ENCODE measurements at regions not wholly inside any gene's neighbourhood (a gene's known extent, or its start where the extent isn't known, plus 50 kb on each side); places are given as distances from the start of the nearest gene placed in this dataset.

DNA sequence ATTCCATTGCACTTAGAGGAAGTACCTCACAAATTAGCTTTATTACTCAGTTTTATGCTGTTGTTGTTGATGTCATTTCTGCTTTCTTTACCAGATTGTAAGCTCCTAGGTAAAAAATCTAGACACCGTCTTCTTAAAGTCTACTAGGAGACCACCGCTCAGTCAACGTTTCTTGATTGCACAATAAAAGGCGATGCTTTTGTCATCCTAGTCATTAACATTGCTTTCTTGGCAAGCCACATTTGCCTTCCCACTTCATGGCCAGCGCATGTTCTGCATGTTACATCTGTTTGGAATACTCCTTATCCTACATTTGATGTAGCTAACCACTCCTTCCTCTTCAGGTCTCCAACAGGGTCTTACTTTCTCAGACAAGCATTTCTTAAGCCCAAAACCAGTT is 464.0 kb upstream of the TUSC1 start:
- Mint-ChIP-seq H3K27me3 (ENCODE audit: unreplicated experiment) (peaks cover 2% of the 10 kb centered on the region), H3K36me3 (ENCODE audit: unreplicated experiment) (no peaks in the 10 kb centered on the region), H3K4me3 (ENCODE audit: unreplicated experiment) (no peak overlapping the region), H3K4me1 (ENCODE audit: low read depth, unreplicated experiment) (no peaks in the 10 kb centered on the region), H3K9me3 (ENCODE audit: unreplicated experiment) (no peaks in the 10 kb centered on the region), H3K27ac (ENCODE audit: unreplicated experiment) (no peak overlapping the region)
- TF ChIP-seq, protein P1, sequence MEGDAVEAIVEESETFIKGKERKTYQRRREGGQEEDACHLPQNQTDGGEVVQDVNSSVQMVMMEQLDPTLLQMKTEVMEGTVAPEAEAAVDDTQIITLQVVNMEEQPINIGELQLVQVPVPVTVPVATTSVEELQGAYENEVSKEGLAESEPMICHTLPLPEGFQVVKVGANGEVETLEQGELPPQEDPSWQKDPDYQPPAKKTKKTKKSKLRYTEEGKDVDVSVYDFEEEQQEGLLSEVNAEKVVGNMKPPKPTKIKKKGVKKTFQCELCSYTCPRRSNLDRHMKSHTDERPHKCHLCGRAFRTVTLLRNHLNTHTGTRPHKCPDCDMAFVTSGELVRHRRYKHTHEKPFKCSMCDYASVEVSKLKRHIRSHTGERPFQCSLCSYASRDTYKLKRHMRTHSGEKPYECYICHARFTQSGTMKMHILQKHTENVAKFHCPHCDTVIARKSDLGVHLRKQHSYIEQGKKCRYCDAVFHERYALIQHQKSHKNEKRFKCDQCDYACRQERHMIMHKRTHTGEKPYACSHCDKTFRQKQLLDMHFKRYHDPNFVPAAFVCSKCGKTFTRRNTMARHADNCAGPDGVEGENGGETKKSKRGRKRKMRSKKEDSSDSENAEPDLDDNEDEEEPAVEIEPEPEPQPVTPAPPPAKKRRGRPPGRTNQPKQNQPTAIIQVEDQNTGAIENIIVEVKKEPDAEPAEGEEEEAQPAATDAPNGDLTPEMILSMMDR (IDR thresholded peaks at IDR 0.05; ENCODE audit: partially characterized antibody, unreplicated experiment), result no peak
- DNase-seq, result no peak

DNA sequence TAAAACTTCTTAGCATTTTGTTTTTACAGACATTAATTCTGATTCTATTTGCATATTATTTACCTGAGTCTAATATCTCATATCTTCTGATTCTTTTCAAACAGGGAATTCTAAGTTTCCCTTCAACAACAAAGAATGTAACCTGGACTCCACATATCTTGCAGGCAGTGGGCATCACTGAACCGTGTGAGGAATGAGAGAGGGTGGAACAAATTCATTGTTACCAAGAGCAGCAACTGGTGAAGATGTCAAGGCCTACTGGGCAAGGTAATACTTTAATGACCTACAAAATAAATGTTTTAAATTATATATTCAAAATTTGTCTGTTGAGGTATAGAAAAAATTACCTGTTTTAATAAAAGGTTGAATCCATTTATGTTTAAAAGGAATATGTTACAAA is 455.3 kb upstream of the TUSC1 start:
- no peaks in the 10 kb centered on the region for H3K36me3 Mint-ChIP-seq (ENCODE audit: unreplicated experiment)
- TF ChIP-seq, protein P1 (IDR thresholded peaks at IDR 0.05; ENCODE audit: partially characterized antibody, unreplicated experiment), result no peak
- no peak overlapping the region for H3K27ac Mint-ChIP-seq (ENCODE audit: unreplicated experiment)
- no peaks in the 10 kb centered on the region for H3K27me3 Mint-ChIP-seq (ENCODE audit: unreplicated experiment)
- H3K9me3 Mint-ChIP-seq (ENCODE audit: unreplicated experiment), result no peaks in the 10 kb centered on the region
- no peak for DNase-seq
- peaks cover 12% of the 10 kb centered on the region for H3K4me1 Mint-ChIP-seq (ENCODE audit: low read depth, unreplicated experiment)
- H3K4me3 Mint-ChIP-seq (ENCODE audit: unreplicated experiment), result no peak overlapping the region

GRCh38 chr9:26132746-26133312 is 454.6 kb upstream of the TUSC1 start:
- no peak overlapping the region for H3K27ac Mint-ChIP-seq (ENCODE audit: unreplicated experiment)
- H3K9me3 Mint-ChIP-seq (ENCODE audit: unreplicated experiment), result no peaks in the 10 kb centered on the region
- no peaks in the 10 kb centered on the region for H3K27me3 Mint-ChIP-seq (ENCODE audit: unreplicated experiment)
- H3K4me1 Mint-ChIP-seq (ENCODE audit: low read depth, unreplicated experiment), result peaks cover 12% of the 10 kb centered on the region
- no peaks in the 10 kb centered on the region for H3K36me3 Mint-ChIP-seq (ENCODE audit: unreplicated experiment)
- TF ChIP-seq, protein P1 (IDR thresholded peaks at IDR 0.05; ENCODE audit: partially characterized antibody, unreplicated experiment), result no peak
- no peak for DNase-seq
- H3K4me3 Mint-ChIP-seq (ENCODE audit: unreplicated experiment), result no peak overlapping the region

DNA sequence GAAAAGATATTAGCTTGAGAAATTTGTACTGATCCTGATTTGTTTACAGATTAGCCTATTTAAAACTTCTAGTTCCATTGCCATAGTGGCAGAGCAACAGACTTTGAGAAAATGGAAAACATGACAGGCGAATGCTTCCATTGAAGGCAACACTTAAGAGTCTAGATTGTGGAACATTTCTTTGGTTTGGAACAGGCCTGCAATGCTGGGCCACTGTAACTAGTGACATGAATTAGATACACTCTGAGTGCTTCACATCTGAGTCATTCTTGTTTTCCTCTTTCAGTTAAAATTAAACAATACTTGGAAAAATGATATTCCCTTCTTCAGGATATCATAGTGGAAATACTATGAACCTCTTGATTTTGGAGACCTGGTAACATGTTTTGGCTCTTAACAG is 453.6 kb upstream of the TUSC1 start:
- no peaks in the 10 kb centered on the region for H3K9me3 Mint-ChIP-seq (ENCODE audit: unreplicated experiment)
- TF ChIP-seq, protein P1 (IDR thresholded peaks at IDR 0.05; ENCODE audit: partially characterized antibody, unreplicated experiment), result no peak
- no peak for DNase-seq

GRCh38 chr9:26129217-26129616 is 451.0 kb upstream of the TUSC1 start:
- Mint-ChIP-seq H3K4me3 (ENCODE audit: unreplicated experiment) (no peak overlapping the region), H3K9me3 (ENCODE audit: unreplicated experiment) (no peaks in the 10 kb centered on the region), H3K27me3 (ENCODE audit: unreplicated experiment) (no peaks in the 10 kb centered on the region), H3K36me3 (ENCODE audit: unreplicated experiment) (no peaks in the 10 kb centered on the region), H3K4me1 (ENCODE audit: low read depth, unreplicated experiment) (peaks cover 12% of the 10 kb centered on the region), H3K27ac (ENCODE audit: unreplicated experiment) (no peak overlapping the region)
- TF ChIP-seq, protein P1 (IDR thresholded peaks at IDR 0.05; ENCODE audit: partially characterized antibody, unreplicated experiment), result no peak
- DNase-seq, result no peak

More for the DNA sequence above, 453.6 kb upstream of the TUSC1 start:
- Mint-ChIP-seq H3K4me3 (ENCODE audit: unreplicated experiment) (no peak overlapping the region), H3K4me1 (ENCODE audit: low read depth, unreplicated experiment) (peaks cover 12% of the 10 kb centered on the region), H3K36me3 (ENCODE audit: unreplicated experiment) (no peaks in the 10 kb centered on the region), H3K27me3 (ENCODE audit: unreplicated experiment) (no peaks in the 10 kb centered on the region), H3K27ac (ENCODE audit: unreplicated experiment) (no peak overlapping the region)

All from glutamatergic neuron (in vitro differentiated cells).